ENCODE measurements at regions not wholly inside any gene's neighbourhood (a gene's known extent, or its start where the extent isn't known, plus 50 kb on each side); places are given as distances from the start of the nearest gene placed in this dataset.
A peak's percentile ranks its signal among the peaks of the same experiment; 100 is the strongest.
"Not testable (repeated sequence)": the region's sequence is repeated elsewhere in the genome, so short reads cannot be mapped to it uniquely, and the experiment has no call there.

GRCh38 chr7:138214926-138215325 lies 138.7 kb downstream of the AKR1D1 start:
- H3K79me2 ChIP-seq (ENCODE audit: insufficient read depth, low read length) = no peaks in the 10 kb centered on the region
- no peak overlapping the region for H3K9ac ChIP-seq (ENCODE audit: insufficient read depth, low read length, poor library complexity, severe bottlenecking)
- Mint-ChIP-seq H3K36me3 (peaks cover 2 to 3% of the 10 kb centered on the region in 2 donors), H3K4me3 (no peak overlapping the region), H3K4me1 (no peaks in the 10 kb centered on the region), H3K27me3 (ENCODE audit: low read depth in 3 of 3) (peaks cover 0 to 3% (median 1%) of the 10 kb centered on the region in 3 donors), H3K27ac (peak overlapping the region in 1 of 7 donors; percentile 38), H3K9me3 (peaks cover 1 to 19% (median 10%) of the 10 kb centered on the region in 7 donors)
- no peaks in the 10 kb centered on the region for H4K20me1 ChIP-seq (ENCODE audit: insufficient read depth, low read length)
- peaks cover 3 to 5% of the 10 kb centered on the region in 2 donors for H3K9me3 ChIP-seq (replicated peaks in 1 of 2; ENCODE audit: control insufficient read depth in 1 of 2, insufficient read depth in 1 of 2, low read length in 2 of 2)
- H2AFZ ChIP-seq (ENCODE audit: insufficient read depth, low read depth, low read length, poor library complexity, severe bottlenecking) = no peak overlapping the region
- H3K27ac ChIP-seq (ENCODE audit: low read depth in 1 of 2, low read length in 2 of 2) = no peak overlapping the region
- intact Hi-C loops (cut with micrococcal nuclease) = no loop called here
- no peaks in the 10 kb centered on the region for H3K36me3 ChIP-seq (replicated peaks in 1 of 2; ENCODE audit: control insufficient read depth in 1 of 2, insufficient read depth in 2 of 2, low read length in 2 of 2)
- no peak for TF ChIP-seq CTCF (IDR thresholded peaks at IDR 0.05)
- DNase-seq = no peak
- 100% methylated on average over 3 of the region's 4 CpGs for WGBS (ENCODE audit: insufficient coverage)
- no peak overlapping the region for H3K4me2 ChIP-seq (replicated peaks; ENCODE audit: extremely low read depth, low read length, poor library complexity, severe bottlenecking)
- H3K4me1 ChIP-seq (ENCODE audit: control insufficient read depth in 1 of 2, insufficient read depth in 2 of 2, low read length in 2 of 2) = no peaks in the 10 kb centered on the region
- H3K4me3 ChIP-seq (replicated peaks in 1 of 3; ENCODE audit: low read depth in 2 of 3, low read length in 3 of 3) = no peak overlapping the region
- H3K27me3 ChIP-seq (ENCODE audit: control insufficient read depth in 2 of 2, insufficient read depth in 2 of 2, low read length in 2 of 2) = no peaks in the 10 kb centered on the region

- H3K27ac ChIP-seq (ENCODE audit: low read depth in 1 of 2, low read length in 2 of 2); H3K4me3 ChIP-seq (replicated peaks in 1 of 3; ENCODE audit: low read depth in 2 of 3, low read length in 3 of 3); H4K20me1 ChIP-seq (ENCODE audit: insufficient read depth, low read length); H3K9ac ChIP-seq (ENCODE audit: insufficient read depth, low read length, poor library complexity, severe bottlenecking); H3K36me3 ChIP-seq (replicated peaks in 1 of 2; ENCODE audit: control insufficient read depth in 1 of 2, insufficient read depth in 2 of 2, low read length in 2 of 2); H3K27ac Mint-ChIP-seq; H3K36me3 Mint-ChIP-seq; H3K4me3 Mint-ChIP-seq; H3K4me2 ChIP-seq (replicated peaks; ENCODE audit: extremely low read depth, low read length, poor library complexity, severe bottlenecking); H2AFZ ChIP-seq (ENCODE audit: insufficient read depth, low read depth, low read length, poor library complexity, severe bottlenecking); H3K27me3 ChIP-seq (ENCODE audit: control insufficient read depth in 2 of 2, insufficient read depth in 2 of 2, low read length in 2 of 2); DNase-seq; H3K4me1 Mint-ChIP-seq; intact Hi-C loops (cut with micrococcal nuclease); H3K27me3 Mint-ChIP-seq (ENCODE audit: low read depth in 3 of 3); H3K79me2 ChIP-seq (ENCODE audit: insufficient read depth, low read length); H3K4me1 ChIP-seq (ENCODE audit: control insufficient read depth in 1 of 2, insufficient read depth in 2 of 2, low read length in 2 of 2): not testable (repeated sequence)
- H3K9me3 ChIP-seq (replicated peaks in 1 of 2; ENCODE audit: control insufficient read depth in 1 of 2, insufficient read depth in 1 of 2, low read length in 2 of 2) = peaks cover 27 to 31% of the 10 kb centered on the region in 2 donors
- peaks cover 26 to 51% (median 31%) of the 10 kb centered on the region in 7 donors for H3K9me3 Mint-ChIP-seq
- 100% methylated on average over 2 of the region's 3 CpGs for WGBS (ENCODE audit: insufficient coverage)
Measured at GRCh38 chr7:138220321-138220720, 144.1 kb downstream of the AKR1D1 start.

- H3K4me3 Mint-ChIP-seq; intact Hi-C loops (cut with micrococcal nuclease); H3K27ac Mint-ChIP-seq; H3K27me3 ChIP-seq (ENCODE audit: control insufficient read depth in 2 of 2, insufficient read depth in 2 of 2, low read length in 2 of 2); H3K4me1 Mint-ChIP-seq; H3K79me2 ChIP-seq (ENCODE audit: insufficient read depth, low read length); H3K36me3 ChIP-seq (replicated peaks in 1 of 2; ENCODE audit: control insufficient read depth in 1 of 2, insufficient read depth in 2 of 2, low read length in 2 of 2); H4K20me1 ChIP-seq (ENCODE audit: insufficient read depth, low read length); H3K36me3 Mint-ChIP-seq; DNase-seq; H3K4me2 ChIP-seq (replicated peaks; ENCODE audit: extremely low read depth, low read length, poor library complexity, severe bottlenecking); H3K27me3 Mint-ChIP-seq (ENCODE audit: low read depth in 3 of 3); H3K27ac ChIP-seq (ENCODE audit: low read depth in 1 of 2, low read length in 2 of 2); H3K4me3 ChIP-seq (replicated peaks in 1 of 3; ENCODE audit: low read depth in 2 of 3, low read length in 3 of 3); H3K9ac ChIP-seq (ENCODE audit: insufficient read depth, low read length, poor library complexity, severe bottlenecking); H3K4me1 ChIP-seq (ENCODE audit: control insufficient read depth in 1 of 2, insufficient read depth in 2 of 2, low read length in 2 of 2): not testable (repeated sequence)
- H3K9me3 Mint-ChIP-seq = peaks cover 23 to 47% (median 29%) of the 10 kb centered on the region in 7 donors
- peak overlapping the region; percentile 3 for H2AFZ ChIP-seq (ENCODE audit: insufficient read depth, low read depth, low read length, poor library complexity, severe bottlenecking)
- 86% methylated on average over 3 of the region's 4 CpGs for WGBS (ENCODE audit: insufficient coverage)
- H3K9me3 ChIP-seq (replicated peaks in 1 of 2; ENCODE audit: control insufficient read depth in 1 of 2, insufficient read depth in 1 of 2, low read length in 2 of 2) = peaks cover 27 to 31% of the 10 kb centered on the region in 2 donors
Measured at GRCh38 chr7:138221388-138221787, 145.1 kb downstream of the AKR1D1 start.

Data from CD14-positive monocyte (primary cell).